LNCaP clone FGC (cell line): ENCODE measurements at regions not wholly inside any gene's neighbourhood (a gene's known extent, or its start where the extent isn't known, plus 50 kb on each side); places are given as distances from the start of the nearest gene placed in this dataset.

Source experiments
- DNase-seq: peaks from one replicate; pipeline ENCODE4 v3.0.0-alpha.2; 2011; ENCODE audit warnings: low read depth
- H3K4me3 ChIP-seq: 2 replicates; pipeline ENCODE4 v1.5.1; 2011; ENCODE audit warnings: mild to moderate bottlenecking, low read depth, low read length, control low read depth
- CTCF ChIP-seq: IDR thresholded peaks from 2 replicates; pipeline ENCODE4 v1.5.1; 2012; ENCODE audit warnings: mild to moderate bottlenecking; ENCODE audit not compliant: control insufficient read depth, insufficient read depth; ENCODE audit errors: extremely low read depth

GRCh38 chr21:16633831-16634459 lies 878.9 kb upstream of the CXADR start:
- no peak for DNase-seq
- H3K4me3 ChIP-seq: no peak overlapping the region
- no peak for TF ChIP-seq CTCF

- no peak overlapping the region for H3K4me3 ChIP-seq
- no peak for TF ChIP-seq CTCF
- no peak for DNase-seq
Measured at GRCh38 chr21:16634515-16634914, 878.3 kb upstream of the CXADR start.

- DNase-seq: no peak
- TF ChIP-seq CTCF: no peak
Measured at GRCh38 chr21:16640297-16641027, 872.4 kb upstream of the CXADR start.

GRCh38 chr21:16642353-16642752 lies 870.5 kb upstream of the CXADR start:
- H3K4me3 ChIP-seq: no peak overlapping the region
- no peak for TF ChIP-seq CTCF
- DNase-seq: no peak

More at GRCh38 chr21:16640297-16641027, 872.4 kb upstream of the CXADR start:
- no peak overlapping the region for H3K4me3 ChIP-seq

GRCh38 chr21:16644685-16645084 lies 868.2 kb upstream of the CXADR start:
- no peak for DNase-seq
- no peak for TF ChIP-seq CTCF
- no peak overlapping the region for H3K4me3 ChIP-seq

- H3K4me3 ChIP-seq: no peak overlapping the region
- TF ChIP-seq CTCF: no peak
- no peak for DNase-seq
Measured at GRCh38 chr21:16650714-16651366, 862.0 kb upstream of the CXADR start.
